ENCODE measurements at regions not wholly inside any gene's neighbourhood (a gene's known extent, or its start where the extent isn't known, plus 50 kb on each side); places are given as distances from the start of the nearest gene placed in this dataset.
A peak's percentile ranks its signal among the peaks of the same experiment; 100 is the strongest.

- DNase-seq, result no peak
These were observed 397.0 kb downstream of the KLF12 start for GRCh38 chr13:73737214-73737613.

DNA sequence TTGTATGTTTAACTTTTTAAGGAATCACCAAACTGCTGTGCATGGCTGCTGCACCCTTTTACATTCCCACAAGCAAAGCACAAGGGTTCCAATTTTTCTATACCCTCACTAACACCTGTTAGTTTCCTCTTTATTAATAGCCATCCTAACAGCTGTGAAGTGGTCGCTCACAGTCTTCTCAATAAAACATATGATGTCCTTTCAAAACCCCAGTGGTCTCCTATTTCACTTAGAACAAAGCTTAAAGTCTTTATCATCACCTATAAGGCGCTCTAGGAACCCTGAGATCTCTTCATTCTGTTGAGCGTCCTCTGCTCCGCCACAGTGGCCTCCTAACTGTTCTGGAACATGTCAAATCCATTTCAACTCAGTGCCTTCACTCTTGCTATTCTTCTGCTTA lies 400.5 kb downstream of the KLF12 start:
- DNase-seq, result no peak

GRCh38 chr13:73732350-73732749 lies 401.9 kb downstream of the KLF12 start:
- DNase-seq, result no peak

- DNase-seq, result no peak
These were observed 402.6 kb downstream of the KLF12 start for GRCh38 chr13:73731564-73731963.

GRCh38 chr13:73730014-73730413 lies 404.2 kb downstream of the KLF12 start:
- DNase-seq, result no peak

- no peak for DNase-seq
These were observed 405.2 kb downstream of the KLF12 start for GRCh38 chr13:73729046-73729445.

GRCh38 chr13:73722120-73722519 lies 412.1 kb downstream of the KLF12 start:
- DNase-seq, result peak; percentile 4

DNA sequence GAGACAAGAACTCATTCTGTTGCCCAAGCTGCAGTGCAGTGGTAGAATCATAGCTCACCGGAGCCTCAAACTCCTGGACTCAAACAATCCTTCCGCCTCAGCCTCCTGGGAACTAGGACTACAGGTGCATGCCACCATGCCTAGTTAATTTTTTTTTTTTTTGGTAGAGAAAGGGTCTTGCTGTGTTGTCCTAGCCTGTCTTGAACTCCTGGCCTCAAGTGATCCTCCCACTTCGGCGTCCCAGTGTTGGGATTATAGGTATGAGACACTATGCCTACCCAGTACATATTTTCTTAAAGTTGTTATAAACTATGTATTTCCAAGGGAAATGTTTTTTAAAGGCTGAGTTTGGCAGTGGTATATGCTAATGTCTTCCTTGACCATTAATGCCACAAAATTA lies 412.6 kb downstream of the KLF12 start:
- no peak for DNase-seq

DNA sequence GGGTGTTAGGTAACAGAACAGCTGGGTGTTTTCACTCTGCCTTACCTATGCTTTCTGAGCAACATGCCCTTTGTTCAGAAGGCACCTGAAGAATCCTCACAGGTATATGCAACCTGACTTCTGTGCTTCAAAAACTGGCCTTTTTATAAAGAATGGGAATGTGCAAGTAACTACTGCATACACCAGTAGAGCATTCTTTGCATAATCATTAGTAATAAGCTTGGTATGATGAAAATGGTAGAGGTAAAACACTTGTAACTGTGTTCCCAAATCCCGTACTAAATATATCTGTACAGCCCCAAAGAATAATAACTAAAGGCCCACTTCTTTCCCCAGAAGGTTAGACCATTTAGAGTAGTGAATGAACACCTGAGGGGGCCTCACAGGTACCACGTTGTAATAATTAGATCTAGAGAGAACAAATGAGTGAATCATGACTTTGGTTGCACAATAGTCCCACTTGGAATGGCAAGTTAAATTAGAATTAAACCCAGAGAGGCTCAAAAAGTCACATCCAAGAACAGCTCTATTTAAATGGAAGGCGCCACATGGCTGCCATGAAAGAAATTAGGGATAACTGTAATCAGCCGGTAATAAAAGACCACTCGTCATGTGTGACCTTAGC lies 413.9 kb downstream of the KLF12 start:
- no peak for DNase-seq

GRCh38 chr13:73718246-73718645 lies 416.0 kb downstream of the KLF12 start:
- no peak for DNase-seq

DNA sequence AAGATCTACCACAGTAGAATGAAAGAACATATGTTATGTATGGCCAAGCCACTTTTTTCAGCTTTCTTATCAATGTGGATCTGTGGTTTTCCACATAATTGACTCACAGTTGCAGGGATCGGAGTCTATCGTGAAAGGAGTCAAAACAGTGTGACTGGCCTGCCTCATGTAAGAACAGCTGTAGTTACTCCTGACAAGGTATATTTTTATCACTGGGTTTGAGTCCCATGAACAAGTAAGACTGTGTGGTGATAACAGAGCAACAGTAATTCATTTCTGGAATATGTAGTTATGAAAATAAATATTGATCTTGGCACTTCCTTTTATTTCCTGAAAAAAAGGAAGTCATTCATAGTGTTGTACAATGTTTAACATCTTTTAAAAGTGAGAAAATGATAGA lies 416.6 kb downstream of the KLF12 start:
- DNase-seq, result no peak

GRCh38 chr13:73715911-73716510 lies 418.2 kb downstream of the KLF12 start:
- no peak for DNase-seq

DNA sequence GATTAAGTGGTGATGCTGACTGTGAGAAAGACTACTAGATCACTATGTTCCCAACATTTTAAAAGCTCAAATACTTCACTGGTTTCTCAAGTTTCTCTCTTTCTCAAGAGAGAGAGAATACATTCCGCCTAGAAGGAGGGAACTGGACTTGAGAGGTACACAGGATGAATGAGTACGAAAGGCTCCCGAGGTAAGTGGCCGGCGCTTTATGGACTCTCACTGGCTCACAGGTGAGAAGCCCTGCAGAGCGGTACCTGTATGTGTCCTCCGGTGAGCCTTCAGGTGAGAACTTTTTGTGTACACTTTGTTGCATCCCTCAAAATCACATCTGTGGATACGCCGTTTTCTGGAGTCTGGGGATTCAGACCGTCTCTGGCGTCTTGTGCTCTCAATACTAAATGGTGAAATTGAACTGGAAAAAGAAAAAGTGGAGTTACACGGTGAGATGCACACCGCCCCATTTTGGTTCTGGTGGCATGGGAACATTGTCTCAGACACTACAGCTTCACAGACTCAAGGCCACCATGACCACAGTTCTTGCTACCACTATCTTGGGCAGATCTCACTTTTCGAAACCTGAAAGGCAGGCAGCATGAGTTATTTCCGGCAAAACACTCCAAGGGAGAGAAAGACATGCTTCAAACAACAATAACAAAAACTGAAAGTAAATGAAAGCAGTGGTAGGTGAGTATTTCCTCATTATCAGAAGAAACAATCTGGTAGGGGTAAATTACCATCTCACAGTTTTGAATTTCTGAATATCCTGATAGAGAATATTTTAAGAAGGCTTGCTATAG lies 418.9 kb downstream of the KLF12 start:
- peak; percentile 47 for DNase-seq

- peak; percentile 19 for DNase-seq
These were observed 419.7 kb downstream of the KLF12 start for GRCh38 chr13:73714522-73714921.

GRCh38 chr13:73708393-73708985 lies 425.7 kb downstream of the KLF12 start:
- peak; percentile 35 for DNase-seq

DNA sequence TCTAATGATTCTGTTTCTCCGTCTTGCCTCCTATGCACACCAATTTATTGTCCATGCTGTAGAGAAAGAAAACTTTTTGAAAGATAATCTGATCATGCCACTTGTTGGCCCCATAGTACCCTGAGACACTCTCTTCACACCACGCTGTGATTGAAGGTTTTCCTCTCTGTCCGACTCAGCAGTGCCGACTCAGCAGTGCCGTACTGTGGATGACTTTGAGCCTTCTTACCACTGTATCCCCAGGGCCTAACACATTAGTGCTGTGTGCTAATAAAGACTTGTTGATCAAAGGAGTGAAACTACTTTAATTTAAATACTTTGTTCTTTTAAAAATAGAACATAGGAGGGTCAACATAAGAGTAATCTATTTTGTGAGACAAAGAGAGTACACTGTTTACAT lies 429.6 kb downstream of the KLF12 start:
- DNase-seq, result no peak

DNA sequence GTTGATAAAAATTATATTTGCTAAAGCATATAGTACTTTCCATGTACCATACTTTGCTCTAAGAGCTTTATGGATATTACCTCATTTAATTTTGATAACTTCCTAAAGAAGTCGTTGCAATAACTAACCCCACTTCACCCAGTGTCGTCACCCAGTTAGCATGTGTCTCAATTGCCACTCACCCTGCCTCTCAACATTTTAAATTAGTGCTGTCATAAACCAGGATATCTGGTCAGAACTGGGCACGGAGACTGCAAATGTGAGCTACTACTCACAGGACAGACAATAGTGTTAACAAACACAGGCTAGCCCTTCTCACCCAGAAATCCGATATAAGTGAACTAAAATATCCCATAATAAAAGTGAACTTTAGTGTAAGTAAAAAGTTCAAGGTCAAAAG lies 430.6 kb downstream of the KLF12 start:
- no peak for DNase-seq

DNA sequence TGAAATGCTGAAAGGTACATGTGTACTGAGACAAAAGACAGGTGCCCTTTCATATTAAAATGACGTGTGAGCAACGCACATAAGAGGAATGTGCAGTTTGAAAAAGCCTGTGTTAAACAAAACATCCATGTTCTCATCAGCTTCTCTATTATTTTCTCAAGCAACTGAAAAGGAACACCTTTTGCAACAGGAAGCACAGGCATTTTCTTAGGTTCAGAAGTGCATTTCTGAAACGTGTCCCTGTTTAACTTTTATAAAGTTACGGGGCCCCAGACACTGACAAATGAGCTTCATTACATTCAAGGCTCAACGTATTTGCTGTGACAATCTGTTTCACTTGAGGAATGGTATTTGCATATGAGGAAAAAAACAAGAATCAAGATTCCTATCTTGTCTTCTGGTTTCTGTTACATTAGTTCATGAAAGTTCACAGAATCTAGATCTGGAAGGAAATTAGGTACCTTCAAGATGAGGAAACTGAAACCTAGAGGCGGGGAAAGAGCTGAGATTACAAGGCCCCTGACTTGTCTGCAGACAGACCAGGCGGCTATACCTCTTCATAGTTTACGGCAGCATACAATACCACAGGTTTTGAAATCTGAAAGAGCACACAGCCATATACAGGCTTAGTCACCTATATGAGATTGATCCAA lies 431.7 kb downstream of the KLF12 start:
- peak; percentile 26 for DNase-seq

GRCh38 chr13:73701160-73701559 lies 433.0 kb downstream of the KLF12 start:
- no peak for DNase-seq

DNA sequence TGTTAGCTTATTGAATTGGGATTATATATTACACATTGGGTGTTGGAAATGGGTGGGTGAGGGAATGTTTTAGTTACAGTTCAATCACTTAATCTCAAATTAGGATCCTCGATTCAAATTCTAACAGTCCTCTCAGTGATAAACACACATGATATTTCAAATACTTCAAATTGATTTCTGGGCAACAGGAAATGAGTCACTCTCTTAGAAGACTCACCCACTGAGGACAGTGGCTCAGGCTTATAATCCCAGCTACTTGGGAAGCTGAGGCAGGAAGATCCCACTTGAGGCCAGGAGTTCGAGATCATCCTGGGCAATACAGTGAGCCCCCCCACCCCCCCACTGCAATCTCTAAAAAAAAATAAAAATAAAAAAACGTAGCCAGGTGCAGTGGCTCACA lies 435.3 kb downstream of the KLF12 start:
- no peak for DNase-seq

DNA sequence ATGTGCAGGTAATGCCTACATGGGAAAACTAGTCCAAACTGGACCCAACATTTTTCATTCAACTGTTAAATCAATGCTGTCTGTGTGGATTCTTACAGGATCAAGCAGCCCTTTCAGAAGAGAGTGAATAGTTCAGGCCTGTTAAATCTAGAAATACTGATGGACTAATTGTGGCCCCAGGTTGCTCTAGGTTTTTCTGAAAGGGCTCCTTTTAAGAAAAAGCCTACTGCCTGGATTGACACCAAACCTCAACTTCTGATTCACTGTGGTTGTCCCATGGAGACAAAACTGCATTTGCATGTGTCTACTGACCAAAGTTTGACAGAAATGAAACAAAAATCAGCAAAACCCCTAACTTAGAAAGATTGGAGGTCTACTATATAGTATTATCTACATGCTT lies 437.0 kb downstream of the KLF12 start:
- DNase-seq, result no peak

DNA sequence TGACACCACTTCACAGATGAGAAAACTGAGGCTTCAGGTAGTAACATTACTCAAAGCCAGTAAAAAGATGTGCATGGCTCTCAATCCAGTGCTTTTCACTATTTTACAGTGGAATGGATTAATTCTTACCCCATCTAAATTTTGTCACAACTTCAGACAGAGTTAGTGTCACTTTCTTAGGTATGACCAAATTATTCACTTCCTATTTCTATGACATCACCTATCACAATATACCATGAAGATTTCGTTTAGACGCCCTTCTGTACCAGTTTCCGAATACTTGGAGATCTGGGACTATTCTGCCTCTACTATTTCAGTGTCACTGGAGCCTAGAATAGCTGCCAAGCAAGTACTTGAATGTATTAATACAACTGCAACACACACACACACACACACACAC lies 437.5 kb downstream of the KLF12 start:
- no peak for DNase-seq

DNA sequence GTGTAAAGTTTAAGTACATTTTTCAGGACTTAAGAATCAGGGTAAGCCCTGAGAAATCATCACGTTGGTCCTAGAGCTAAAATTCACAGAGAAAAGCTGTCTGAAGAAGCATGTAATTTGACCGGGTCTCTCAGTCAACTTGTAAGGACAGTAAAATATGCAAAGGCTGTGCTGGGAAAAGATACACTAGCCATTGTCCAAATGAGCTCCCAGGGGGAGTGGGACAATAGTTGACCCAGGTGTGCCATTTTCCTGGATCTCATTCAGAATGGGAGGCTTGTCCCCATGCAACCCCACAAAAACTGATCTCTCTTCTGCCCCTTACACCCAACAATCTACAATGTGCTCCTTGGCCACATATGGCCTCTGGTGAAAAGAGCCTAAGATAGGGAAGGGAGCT lies 437.9 kb downstream of the KLF12 start:
- DNase-seq, result no peak

Data from stimulated activated naive CD4-positive, alpha-beta T cell treated with Interleukin-2 at 50 U/mL for 16 hours (primary cell).